Skin of body (tissue), 1 donor: ENCODE measurements at regions not wholly inside any gene's neighbourhood (a gene's known extent, or its start where the extent isn't known, plus 50 kb on each side); places are given as distances from the start of the nearest gene placed in this dataset.
"Not testable (repeated sequence)": the region's sequence is repeated elsewhere in the genome, so short reads cannot be mapped to it uniquely, and the experiment has no call there.

Source experiments
- DNase-seq: peaks from one replicate; lab custom pipeline; 2025; lab: John Stamatoyannopoulos, UW

DNA sequence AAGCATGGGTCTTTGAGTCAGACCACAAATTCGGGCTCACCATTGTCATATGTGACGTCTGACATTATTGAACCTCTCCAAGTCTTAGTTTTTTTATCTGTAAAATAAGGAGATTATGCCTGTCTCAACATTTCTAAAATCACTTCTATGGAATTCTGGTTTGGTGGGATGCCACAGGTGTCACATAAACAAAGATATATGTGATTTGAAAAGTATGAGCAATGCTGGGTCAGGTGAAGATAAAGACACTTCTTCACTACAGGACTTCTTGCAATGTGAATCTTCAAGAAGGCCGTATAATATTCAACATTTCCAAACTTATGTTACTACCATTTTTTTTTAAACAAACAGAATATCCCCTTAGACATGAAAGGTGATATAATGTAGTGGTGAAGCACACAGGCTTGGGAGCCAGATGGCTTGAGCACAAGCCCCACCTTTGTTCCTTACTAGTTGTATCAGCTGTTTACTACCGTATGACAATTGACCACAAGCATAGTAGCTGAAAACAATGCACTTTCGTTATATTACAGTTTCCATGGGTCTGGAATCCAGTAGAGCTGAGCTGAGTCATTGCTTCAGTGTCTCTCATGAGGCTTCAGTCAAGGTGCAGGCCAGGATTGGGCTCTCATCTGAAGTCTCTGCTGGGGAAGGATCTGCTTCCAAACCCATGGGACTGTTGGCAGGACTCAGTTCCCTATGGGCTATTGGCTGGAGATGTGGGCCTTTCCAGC, 87.7 kb downstream of the UTP18 start:
- DNase-seq = no peak

- DNase-seq = no peak
Measured at GRCh38 chr17:51351080-51351479, 90.7 kb downstream of the UTP18 start.

DNA sequence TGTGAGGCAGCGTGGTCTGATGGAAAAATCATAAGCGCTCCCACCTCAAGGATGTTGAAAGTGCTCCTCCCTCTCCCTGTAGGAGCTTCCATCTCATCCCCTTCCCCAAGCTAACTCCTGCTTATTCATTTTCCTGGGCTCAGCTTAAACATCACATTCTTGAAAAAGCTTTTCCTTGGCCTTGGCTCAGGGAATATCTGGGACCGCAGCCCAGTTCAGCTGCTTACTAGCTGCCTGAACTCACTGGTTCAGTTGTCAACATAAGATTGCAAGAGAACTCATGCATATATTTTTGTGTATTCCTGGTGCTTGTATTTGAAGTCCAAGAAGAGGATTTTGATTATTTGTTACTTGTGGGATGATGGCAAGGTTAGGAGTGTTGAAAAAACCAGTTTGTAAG, 91.5 kb downstream of the UTP18 start:
- DNase-seq = peak; percentile 81

DNA sequence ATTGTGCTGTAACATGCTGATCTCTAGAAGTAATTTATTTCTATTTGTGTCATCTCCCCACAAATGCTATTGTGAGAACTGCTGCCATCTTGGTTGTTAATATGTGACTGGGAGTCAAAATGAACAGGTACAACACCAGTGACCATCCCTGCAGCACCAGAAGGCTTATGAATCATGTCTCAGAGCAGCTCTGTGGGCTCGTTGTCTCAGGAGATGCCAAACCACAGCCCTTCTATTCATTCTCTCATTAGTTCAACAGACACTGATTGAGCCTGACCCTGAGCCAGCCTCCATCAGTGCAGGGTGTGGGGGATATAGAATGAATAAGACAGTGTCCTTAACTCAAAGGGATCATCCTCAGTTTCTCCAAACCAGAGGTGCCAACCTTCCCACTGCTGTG, 92.5 kb downstream of the UTP18 start:
- DNase-seq = no peak

DNA sequence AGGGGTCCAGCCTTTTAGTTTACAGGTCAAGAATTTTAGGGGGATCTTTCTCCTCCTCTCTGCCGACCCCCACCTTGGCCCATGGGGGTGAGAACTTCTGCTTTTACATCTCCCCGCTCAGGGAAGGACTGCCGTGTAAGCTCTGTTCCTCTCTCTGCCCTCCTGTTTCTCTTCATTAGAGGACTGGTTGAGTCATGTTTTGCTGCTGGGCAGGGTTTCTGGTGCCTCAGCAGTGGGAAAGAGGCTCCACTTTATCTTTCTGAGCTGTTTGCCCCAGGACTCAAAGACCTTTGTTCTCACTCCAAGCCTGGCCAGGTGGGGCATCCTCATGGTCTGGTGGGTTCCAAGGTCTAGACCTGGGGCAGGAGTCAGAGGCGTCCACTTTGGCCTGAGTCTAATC, 93.0 kb downstream of the UTP18 start:
- DNase-seq = no peak

DNA sequence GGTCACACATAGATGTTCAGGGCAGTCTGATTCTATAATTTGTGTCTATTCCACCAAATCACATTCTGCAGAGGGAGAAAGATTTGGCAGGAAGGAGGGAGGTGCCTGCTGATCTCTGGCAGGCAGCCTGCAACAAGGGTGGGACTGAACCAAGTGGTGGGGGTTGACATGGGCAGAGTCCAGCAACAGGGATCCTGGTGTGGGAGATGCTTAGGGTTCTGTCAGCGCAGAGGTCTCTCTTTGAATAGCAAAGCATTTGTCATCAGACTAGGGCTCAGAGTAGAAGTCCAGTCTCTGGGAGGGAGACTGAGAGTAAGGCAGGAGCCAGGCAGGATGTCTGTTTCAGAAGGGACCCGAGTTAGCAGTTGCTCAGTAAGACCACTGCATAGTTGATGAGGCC, 94.6 kb downstream of the UTP18 start:
- no peak for DNase-seq

- peak; percentile 21 for DNase-seq
Measured at GRCh38 chr17:51355441-51356410, 95.4 kb downstream of the UTP18 start.

- no peak for DNase-seq
Measured at GRCh38 chr17:51359055-51359454, 98.7 kb downstream of the UTP18 start.

DNA sequence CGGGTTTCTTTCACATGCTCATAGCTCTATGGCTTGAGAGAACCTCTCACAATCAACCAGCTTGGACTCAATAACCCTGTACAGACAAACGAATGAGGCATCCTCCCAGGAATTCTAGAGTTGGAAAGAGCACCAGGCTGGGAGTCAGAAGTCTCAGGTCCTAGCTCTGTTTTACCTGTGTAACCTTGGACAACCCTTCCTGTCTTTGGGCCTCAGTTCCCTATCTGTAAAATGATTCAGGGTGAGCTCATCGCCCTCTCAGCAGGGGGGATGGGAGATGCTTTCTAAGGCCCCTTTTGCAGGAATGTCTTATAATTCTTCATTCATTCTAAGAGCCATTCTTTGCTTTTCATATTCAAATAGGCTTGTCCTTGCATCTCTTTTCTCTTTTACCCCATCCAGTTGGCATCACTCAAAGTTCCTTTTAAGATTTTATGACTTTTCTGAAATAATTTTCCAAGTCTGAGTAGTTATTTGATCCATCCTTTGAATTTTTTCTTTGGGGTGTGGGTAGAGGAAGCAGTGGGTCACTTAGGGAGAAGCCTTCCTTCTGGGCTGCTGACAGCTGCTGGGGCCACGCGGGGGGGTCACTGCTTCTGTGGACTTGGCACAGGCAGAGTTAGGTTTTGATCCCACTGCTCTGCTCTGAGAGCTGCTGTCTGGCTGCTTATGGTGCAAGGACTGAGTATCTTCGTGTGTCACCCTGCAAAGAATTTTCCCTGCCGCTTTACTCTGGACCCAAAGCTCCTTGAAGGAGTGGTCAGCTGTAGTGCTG, 102.7 kb downstream of the UTP18 start:
- DNase-seq = no peak

- DNase-seq = no peak
Measured at GRCh38 chr17:51365090-51365489, 104.7 kb downstream of the UTP18 start.

DNA sequence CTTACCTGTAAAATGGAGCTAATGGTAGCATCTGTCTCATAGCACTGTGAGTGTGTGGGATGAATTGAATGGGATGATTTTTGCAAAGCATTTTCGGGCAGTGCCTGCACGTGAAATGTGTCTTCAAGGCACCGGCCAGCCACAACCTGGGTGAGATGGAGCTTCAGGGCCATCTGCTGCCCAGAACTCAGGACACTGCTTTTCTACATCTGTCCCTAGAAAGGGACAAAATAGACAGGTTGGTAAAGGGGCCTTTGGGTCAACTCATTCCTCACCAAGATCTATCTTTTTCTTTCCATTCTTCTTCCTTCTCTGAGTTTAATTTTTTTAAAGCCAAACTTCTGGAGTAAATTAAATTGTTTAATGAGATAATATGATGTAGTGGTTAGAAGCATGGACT, 106.5 kb downstream of the UTP18 start:
- no peak for DNase-seq

DNA sequence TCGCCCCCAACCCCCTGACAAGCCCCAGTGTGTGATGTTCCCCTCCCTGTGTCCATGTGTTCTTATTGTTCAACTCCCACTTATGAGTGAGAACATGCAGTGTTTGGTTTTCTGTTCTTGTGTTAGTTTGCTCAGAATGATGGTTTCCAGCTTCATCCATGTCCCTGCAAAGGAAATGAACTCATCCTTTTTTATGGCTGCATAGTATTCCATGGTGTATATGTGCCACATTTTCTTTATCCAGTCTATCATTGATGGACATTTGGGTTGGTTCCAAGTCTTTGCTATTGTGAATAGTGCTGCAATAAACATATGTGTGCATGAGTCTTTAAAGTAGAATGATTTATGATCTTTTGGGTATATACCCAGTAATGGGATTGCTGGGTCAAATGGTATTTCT, 107.5 kb downstream of the UTP18 start:
- DNase-seq = not testable (repeated sequence)

GRCh38 chr17:51371732-51372151, 111.4 kb downstream of the UTP18 start:
- peak; percentile 39 for DNase-seq

GRCh38 chr17:51372345-51373004, 112.1 kb downstream of the UTP18 start:
- DNase-seq = peak; percentile 6

- DNase-seq = no peak
Measured at GRCh38 chr17:51373489-51374152, 113.3 kb downstream of the UTP18 start.

DNA sequence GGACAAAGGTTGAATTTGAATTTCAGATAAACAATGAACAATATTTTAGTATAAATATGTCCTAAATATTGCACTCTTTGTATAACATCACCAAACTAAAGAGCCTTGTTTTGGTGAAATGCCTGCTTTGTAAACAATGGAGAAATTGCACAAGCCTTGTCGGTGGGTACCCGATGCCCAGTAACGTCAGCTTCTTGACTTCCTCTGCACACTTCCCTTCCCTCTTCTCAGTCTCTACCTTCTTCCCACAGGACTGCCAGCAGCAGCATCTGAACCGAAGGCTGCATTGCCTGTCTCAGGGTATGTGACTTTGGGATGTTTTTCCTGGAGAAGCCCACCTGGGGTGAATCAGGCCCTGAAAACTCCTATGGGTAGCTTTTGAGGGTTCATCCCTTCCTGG, 113.9 kb downstream of the UTP18 start:
- DNase-seq = no peak

DNA sequence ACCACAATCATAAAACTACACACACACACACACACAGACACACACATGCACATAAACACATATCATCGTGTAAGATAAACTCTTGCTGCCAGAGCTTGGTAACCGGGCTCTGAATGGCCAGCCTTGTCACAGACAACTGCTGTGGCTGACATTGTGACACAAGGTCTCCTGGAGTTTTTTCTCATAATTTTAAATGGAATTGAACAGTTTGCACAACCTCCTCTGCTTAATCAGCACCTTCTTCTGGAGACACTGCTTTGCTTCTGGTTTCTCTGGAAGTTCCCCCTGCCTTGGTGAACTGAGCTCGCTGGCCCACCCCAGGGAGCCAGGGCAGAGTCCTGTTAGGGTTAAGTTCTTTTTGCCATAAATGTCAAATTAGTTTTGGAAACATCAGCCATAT, 115.4 kb downstream of the UTP18 start:
- DNase-seq = no peak

- no peak for DNase-seq
Measured at GRCh38 chr17:51376739-51377138, 116.4 kb downstream of the UTP18 start.

- DNase-seq = no peak
Measured at GRCh38 chr17:51381262-51381661, 120.9 kb downstream of the UTP18 start.

- DNase-seq = no peak
Measured at GRCh38 chr17:51385208-51385607, 124.9 kb downstream of the UTP18 start.

DNA sequence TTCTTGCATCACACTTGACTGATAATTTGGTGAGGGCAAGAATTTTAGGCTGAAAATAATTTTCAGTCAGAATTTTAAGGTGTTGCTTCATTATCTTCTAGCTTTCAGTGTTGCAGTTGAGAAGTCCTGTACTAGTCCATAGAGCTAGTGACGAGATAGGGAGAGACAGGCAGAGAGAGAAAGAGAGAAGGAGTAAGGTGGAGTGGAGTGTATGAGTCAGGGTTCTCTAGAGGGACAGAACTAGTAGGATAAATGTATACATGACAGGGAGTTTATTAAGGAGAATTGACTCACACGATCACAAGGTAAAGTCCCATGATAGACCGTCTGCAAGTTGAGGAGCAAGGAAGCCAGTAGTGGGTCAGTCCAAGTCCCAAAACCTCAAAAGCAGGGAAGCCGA, 127.2 kb downstream of the UTP18 start:
- DNase-seq = no peak
